ENCODE measurements at regions not wholly inside any gene's neighbourhood (a gene's known extent, or its start where the extent isn't known, plus 50 kb on each side); places are given as distances from the start of the nearest gene placed in this dataset.

GRCh38 chrX:22325096-22325495 lies 52.4 kb downstream of the CBLL2 start:
- H3K27ac ChIP-seq (ENCODE audit: low read length) = no peak overlapping the region
- Mint-ChIP-seq H3K36me3 (no peaks in the 10 kb centered on the region), H3K9me3 (no peaks in the 10 kb centered on the region), H3K4me3 (no peak overlapping the region), H3K4me1 (no peaks in the 10 kb centered on the region), H3K27ac (no peak overlapping the region), H3K27me3 (peaks cover 0 to 5% of the 10 kb centered on the region in 2 donors)
- no peaks in the 10 kb centered on the region for H3K4me1 ChIP-seq (ENCODE audit: control insufficient read depth in 1 of 2, extremely low read depth in 1 of 2, insufficient read depth in 2 of 2, low read length in 2 of 2)
- no peaks in the 10 kb centered on the region for H3K36me3 ChIP-seq (ENCODE audit: control insufficient read depth in 2 of 2, extremely low read depth in 1 of 2, insufficient read depth in 1 of 2, low read length in 1 of 2)
- H3K27me3 ChIP-seq (replicated peaks in 1 of 2; ENCODE audit: control insufficient read depth in 2 of 2, extremely low read depth in 1 of 2, insufficient read depth in 2 of 2, low read length in 1 of 2) = no peaks in the 10 kb centered on the region
- ATAC-seq (replicated peaks in 1 of 4) (no peak), DNase-seq (no peak)
- CTCF ChIA-PET = no interaction called here
- no peaks in the 10 kb centered on the region for H3K9me3 ChIP-seq
- POLR2A ChIA-PET = no interaction called here
- no CpG with 5 or more reads among the region's 2 CpGs for WGBS (ENCODE audit: insufficient coverage)
- H3K4me3 ChIP-seq (ENCODE audit: control insufficient read depth in 1 of 2, extremely low read depth in 1 of 2, low read length in 1 of 2) = no peak overlapping the region

- no peaks in the 10 kb centered on the region for H3K27me3 Mint-ChIP-seq
- H3K36me3 Mint-ChIP-seq = no peaks in the 10 kb centered on the region
- no peaks in the 10 kb centered on the region for H3K4me1 Mint-ChIP-seq
- CTCF ChIA-PET = no interaction called here
- WGBS (ENCODE audit: insufficient coverage) = no CpG with 5 or more reads among the region's 2 CpGs
- Histone ChIP-seq H3K4me1 (ENCODE audit: control insufficient read depth in 1 of 2, extremely low read depth in 1 of 2, insufficient read depth in 2 of 2, low read length in 2 of 2) (no peaks in the 10 kb centered on the region), H3K9me3 (no peaks in the 10 kb centered on the region), H3K27ac (ENCODE audit: low read length) (no peak overlapping the region), H3K4me3 (ENCODE audit: control insufficient read depth in 1 of 2, extremely low read depth in 1 of 2, low read length in 1 of 2) (no peak overlapping the region), H3K27me3 (replicated peaks in 1 of 2; ENCODE audit: control insufficient read depth in 2 of 2, extremely low read depth in 1 of 2, insufficient read depth in 2 of 2, low read length in 1 of 2) (no peaks in the 10 kb centered on the region), H3K36me3 (ENCODE audit: control insufficient read depth in 2 of 2, extremely low read depth in 1 of 2, insufficient read depth in 1 of 2, low read length in 1 of 2) (no peaks in the 10 kb centered on the region)
- H3K9me3 Mint-ChIP-seq = no peaks in the 10 kb centered on the region
- DNase-seq (no peak), ATAC-seq (replicated peaks in 1 of 4) (no peak)
- H3K27ac Mint-ChIP-seq = no peak overlapping the region
- H3K4me3 Mint-ChIP-seq = no peak overlapping the region
- POLR2A ChIA-PET = no interaction called here
These were observed 57.1 kb downstream of the CBLL2 start for GRCh38 chrX:22329783-22330182.

- Histone ChIP-seq H3K9me3 (no peaks in the 10 kb centered on the region), H3K36me3 (ENCODE audit: control insufficient read depth in 2 of 2, extremely low read depth in 1 of 2, insufficient read depth in 1 of 2, low read length in 1 of 2) (no peaks in the 10 kb centered on the region), H3K27ac (ENCODE audit: low read length) (no peak overlapping the region), H3K27me3 (replicated peaks in 1 of 2; ENCODE audit: control insufficient read depth in 2 of 2, extremely low read depth in 1 of 2, insufficient read depth in 2 of 2, low read length in 1 of 2) (no peaks in the 10 kb centered on the region), H3K4me3 (ENCODE audit: control insufficient read depth in 1 of 2, extremely low read depth in 1 of 2, low read length in 1 of 2) (no peak overlapping the region), H3K4me1 (ENCODE audit: control insufficient read depth in 1 of 2, extremely low read depth in 1 of 2, insufficient read depth in 2 of 2, low read length in 2 of 2) (no peaks in the 10 kb centered on the region)
- ChIA-PET POLR2A (interaction anchor here in 1 of 2 donors (0.5 kb wide), 1 partner anchor 37 kb away, joined by 3 read pairs; no protein-coding TSS in a partner anchor), CTCF (no interaction called here)
- Mint-ChIP-seq H3K36me3 (no peaks in the 10 kb centered on the region), H3K27ac (no peak overlapping the region), H3K4me1 (no peaks in the 10 kb centered on the region), H3K4me3 (no peak overlapping the region), H3K9me3 (no peaks in the 10 kb centered on the region), H3K27me3 (no peaks in the 10 kb centered on the region)
- WGBS (ENCODE audit: insufficient coverage) = no CpG with 5 or more reads among the region's 1 CpG
- no peak for DNase-seq
- ATAC-seq (replicated peaks in 1 of 4) = no peak
These were observed 66.0 kb downstream of the CBLL2 start for GRCh38 chrX:22338740-22339139.

GRCh38 chrX:22339459-22339858 lies 66.7 kb downstream of the CBLL2 start:
- H3K4me3 Mint-ChIP-seq = no peak overlapping the region
- no peaks in the 10 kb centered on the region for H3K36me3 Mint-ChIP-seq
- H3K27me3 Mint-ChIP-seq = no peaks in the 10 kb centered on the region
- ATAC-seq (replicated peaks in 1 of 4) = no peak
- DNase-seq = no peak
- Histone ChIP-seq H3K36me3 (ENCODE audit: control insufficient read depth in 2 of 2, extremely low read depth in 1 of 2, insufficient read depth in 1 of 2, low read length in 1 of 2) (no peaks in the 10 kb centered on the region), H3K4me1 (ENCODE audit: control insufficient read depth in 1 of 2, extremely low read depth in 1 of 2, insufficient read depth in 2 of 2, low read length in 2 of 2) (no peaks in the 10 kb centered on the region), H3K4me3 (ENCODE audit: control insufficient read depth in 1 of 2, extremely low read depth in 1 of 2, low read length in 1 of 2) (no peak overlapping the region), H3K27me3 (replicated peaks in 1 of 2; ENCODE audit: control insufficient read depth in 2 of 2, extremely low read depth in 1 of 2, insufficient read depth in 2 of 2, low read length in 1 of 2) (no peaks in the 10 kb centered on the region), H3K9me3 (no peaks in the 10 kb centered on the region), H3K27ac (ENCODE audit: low read length) (no peak overlapping the region)
- no peaks in the 10 kb centered on the region for H3K4me1 Mint-ChIP-seq
- POLR2A ChIA-PET = no interaction called here
- no CpG with 5 or more reads among the region's 1 CpG for WGBS (ENCODE audit: insufficient coverage)
- CTCF ChIA-PET = no interaction called here
- H3K9me3 Mint-ChIP-seq = no peaks in the 10 kb centered on the region
- no peak overlapping the region for H3K27ac Mint-ChIP-seq

- no peak for ATAC-seq (replicated peaks in 1 of 4)
- WGBS (ENCODE audit: insufficient coverage) = no CpG with 5 or more reads among the region's 5 CpGs
- H3K27me3 Mint-ChIP-seq = no peaks in the 10 kb centered on the region
These were observed 67.4 kb downstream of the CBLL2 start for GRCh38 chrX:22340022-22340616.

GRCh38 chrX:22343192-22343591 lies 70.5 kb downstream of the CBLL2 start:
- Mint-ChIP-seq H3K4me3 (no peak overlapping the region), H3K27ac (no peak overlapping the region), H3K9me3 (no peaks in the 10 kb centered on the region), H3K36me3 (no peaks in the 10 kb centered on the region), H3K4me1 (no peaks in the 10 kb centered on the region), H3K27me3 (peaks cover 0 to 3% of the 10 kb centered on the region in 2 donors)
- Histone ChIP-seq H3K27ac (ENCODE audit: low read length) (no peak overlapping the region), H3K36me3 (ENCODE audit: control insufficient read depth in 2 of 2, extremely low read depth in 1 of 2, insufficient read depth in 1 of 2, low read length in 1 of 2) (no peaks in the 10 kb centered on the region), H3K27me3 (replicated peaks in 1 of 2; ENCODE audit: control insufficient read depth in 2 of 2, extremely low read depth in 1 of 2, insufficient read depth in 2 of 2, low read length in 1 of 2) (no peaks in the 10 kb centered on the region), H3K4me3 (ENCODE audit: control insufficient read depth in 1 of 2, extremely low read depth in 1 of 2, low read length in 1 of 2) (no peak overlapping the region), H3K9me3 (no peaks in the 10 kb centered on the region), H3K4me1 (ENCODE audit: control insufficient read depth in 1 of 2, extremely low read depth in 1 of 2, insufficient read depth in 2 of 2, low read length in 2 of 2) (no peaks in the 10 kb centered on the region)
- DNase-seq (no peak), ATAC-seq (replicated peaks in 1 of 4) (no peak)
- POLR2A ChIA-PET = no interaction called here
- CTCF ChIA-PET = no interaction called here
- WGBS (ENCODE audit: insufficient coverage) = no CpG with 5 or more reads among the region's 8 CpGs

More at GRCh38 chrX:22340022-22340616, 67.4 kb downstream of the CBLL2 start:
- Histone ChIP-seq H3K27ac (ENCODE audit: low read length) (no peak overlapping the region), H3K27me3 (replicated peaks in 1 of 2; ENCODE audit: control insufficient read depth in 2 of 2, extremely low read depth in 1 of 2, insufficient read depth in 2 of 2, low read length in 1 of 2) (no peaks in the 10 kb centered on the region), H3K4me1 (ENCODE audit: control insufficient read depth in 1 of 2, extremely low read depth in 1 of 2, insufficient read depth in 2 of 2, low read length in 2 of 2) (no peaks in the 10 kb centered on the region), H3K9me3 (no peaks in the 10 kb centered on the region), H3K4me3 (ENCODE audit: control insufficient read depth in 1 of 2, extremely low read depth in 1 of 2, low read length in 1 of 2) (no peak overlapping the region), H3K36me3 (ENCODE audit: control insufficient read depth in 2 of 2, extremely low read depth in 1 of 2, insufficient read depth in 1 of 2, low read length in 1 of 2) (no peaks in the 10 kb centered on the region)
- no peak for DNase-seq
- Mint-ChIP-seq H3K4me1 (no peaks in the 10 kb centered on the region), H3K4me3 (no peak overlapping the region), H3K36me3 (no peaks in the 10 kb centered on the region), H3K9me3 (no peaks in the 10 kb centered on the region), H3K27ac (no peak overlapping the region)
- ChIA-PET POLR2A (no interaction called here), CTCF (no interaction called here)

GRCh38 chrX:22345884-22346283 lies 73.2 kb downstream of the CBLL2 start:
- ATAC-seq (replicated peaks in 1 of 4) = no peak
- CTCF ChIA-PET = no interaction called here
- Histone ChIP-seq H3K9me3 (no peaks in the 10 kb centered on the region), H3K27me3 (replicated peaks in 1 of 2; ENCODE audit: control insufficient read depth in 2 of 2, extremely low read depth in 1 of 2, insufficient read depth in 2 of 2, low read length in 1 of 2) (no peaks in the 10 kb centered on the region), H3K4me1 (ENCODE audit: control insufficient read depth in 1 of 2, extremely low read depth in 1 of 2, insufficient read depth in 2 of 2, low read length in 2 of 2) (no peaks in the 10 kb centered on the region), H3K4me3 (ENCODE audit: control insufficient read depth in 1 of 2, extremely low read depth in 1 of 2, low read length in 1 of 2) (no peak overlapping the region), H3K27ac (ENCODE audit: low read length) (no peak overlapping the region), H3K36me3 (ENCODE audit: control insufficient read depth in 2 of 2, extremely low read depth in 1 of 2, insufficient read depth in 1 of 2, low read length in 1 of 2) (no peaks in the 10 kb centered on the region)
- Mint-ChIP-seq H3K9me3 (no peaks in the 10 kb centered on the region), H3K27ac (no peak overlapping the region), H3K4me3 (no peak overlapping the region), H3K27me3 (peaks cover 0 to 3% of the 10 kb centered on the region in 2 donors), H3K36me3 (no peaks in the 10 kb centered on the region), H3K4me1 (no peaks in the 10 kb centered on the region)
- no peak for DNase-seq
- WGBS (ENCODE audit: insufficient coverage) = no CpG with 5 or more reads among the region's 2 CpGs
- POLR2A ChIA-PET = no interaction called here
